ENCODE measurements at regions not wholly inside any gene's neighbourhood (a gene's known extent, or its start where the extent isn't known, plus 50 kb on each side); places are given as distances from the start of the nearest gene placed in this dataset.

DNA sequence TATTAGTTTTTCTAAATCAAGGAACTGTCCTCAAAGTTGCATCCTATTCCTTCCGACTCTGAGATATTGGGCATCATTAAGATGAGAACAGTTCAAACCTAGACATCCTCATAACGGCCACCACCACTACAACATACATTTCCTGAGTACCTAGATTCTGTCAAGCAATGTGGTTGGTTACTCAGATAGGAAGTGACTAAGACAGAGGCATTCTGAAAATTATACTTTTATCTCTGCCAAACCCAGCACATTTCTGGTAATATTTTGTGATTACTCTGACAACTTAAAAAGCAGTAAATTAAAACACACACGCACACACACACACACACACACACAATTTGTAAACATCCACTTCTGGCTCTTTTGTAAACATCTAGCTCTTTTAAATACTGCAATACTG lies 291.2 kb upstream of the MEOX2 start:
- peak; percentile 5 to 53 for DNase-seq

DNA sequence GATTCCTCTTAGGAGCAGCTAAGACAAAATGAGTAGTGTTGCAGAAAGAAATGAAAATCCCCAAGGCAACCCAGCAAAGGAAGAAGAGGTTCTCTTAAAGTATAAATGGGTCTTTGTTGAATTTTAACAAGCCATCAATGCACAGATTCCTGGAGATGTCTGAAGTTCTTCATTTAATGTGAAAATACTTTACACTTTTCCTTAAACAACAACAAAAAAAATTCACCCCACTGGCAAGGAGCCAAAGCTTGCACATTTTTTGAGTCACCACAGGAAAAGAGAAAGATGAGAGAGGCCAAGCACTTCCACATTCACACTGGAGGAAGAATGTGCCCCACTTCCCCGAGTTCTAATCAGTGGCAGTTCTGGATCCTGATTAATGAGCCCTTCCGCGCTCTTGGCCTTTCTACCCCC lies 286.4 kb upstream of the MEOX2 start:
- DNase-seq: no peak

DNA sequence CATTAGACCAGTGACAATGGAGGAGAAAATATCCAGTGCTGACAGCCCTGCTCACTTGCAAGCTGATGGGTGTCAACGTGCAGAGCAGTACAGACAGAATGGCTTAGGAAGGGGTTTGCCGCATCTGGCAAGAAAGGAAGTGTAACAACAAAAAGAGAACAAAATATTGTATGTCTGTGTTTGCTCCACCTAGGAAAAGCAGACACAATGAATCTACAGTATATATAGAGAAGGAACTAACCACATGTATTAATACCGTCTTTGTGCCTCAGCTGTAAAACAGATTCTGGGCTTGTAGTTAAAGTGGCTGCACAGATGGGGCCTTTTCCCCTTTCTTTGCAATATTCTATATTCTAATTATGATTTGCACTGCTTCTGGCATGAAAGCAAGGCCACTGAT lies 281.1 kb upstream of the MEOX2 start:
- DNase-seq: no peak

DNA sequence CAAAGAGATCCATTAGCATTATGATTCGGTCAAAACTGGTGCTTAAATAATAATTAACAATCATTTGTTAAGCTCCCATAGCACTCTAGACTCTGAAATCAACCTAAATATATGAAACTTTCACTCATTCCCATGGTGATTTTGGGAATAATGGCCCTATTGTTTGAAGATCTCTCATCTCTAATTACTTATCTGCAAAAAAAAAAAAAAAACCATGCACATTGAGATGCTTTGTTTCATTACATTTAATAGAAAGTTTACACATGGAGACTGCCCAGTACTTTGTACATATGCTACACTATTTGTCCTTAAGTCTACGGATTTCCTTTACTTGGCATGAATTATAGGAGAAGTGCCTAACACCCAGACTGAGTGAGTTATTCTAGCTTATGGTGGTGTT lies 280.6 kb upstream of the MEOX2 start:
- no peak for DNase-seq

DNA sequence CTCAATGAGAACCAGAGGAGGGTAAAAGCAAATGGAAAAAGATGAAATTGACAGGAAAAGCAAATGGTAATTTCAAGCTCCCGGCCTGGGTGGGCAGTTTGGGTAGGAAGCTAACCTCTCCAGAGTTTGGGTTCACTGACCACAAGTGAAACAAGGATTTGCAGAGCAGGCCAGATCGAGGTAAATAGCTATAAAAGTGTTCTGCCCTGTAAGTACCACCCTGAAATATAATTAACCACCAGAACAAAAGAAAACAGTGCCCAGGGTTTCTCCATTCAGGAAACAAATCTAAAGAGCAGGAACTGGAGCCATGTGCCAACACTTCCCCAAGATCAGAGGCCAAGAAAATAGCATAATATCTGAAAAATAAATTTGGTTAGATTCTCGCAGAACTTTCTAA lies 276.7 kb upstream of the MEOX2 start:
- DNase-seq: no peak

DNA sequence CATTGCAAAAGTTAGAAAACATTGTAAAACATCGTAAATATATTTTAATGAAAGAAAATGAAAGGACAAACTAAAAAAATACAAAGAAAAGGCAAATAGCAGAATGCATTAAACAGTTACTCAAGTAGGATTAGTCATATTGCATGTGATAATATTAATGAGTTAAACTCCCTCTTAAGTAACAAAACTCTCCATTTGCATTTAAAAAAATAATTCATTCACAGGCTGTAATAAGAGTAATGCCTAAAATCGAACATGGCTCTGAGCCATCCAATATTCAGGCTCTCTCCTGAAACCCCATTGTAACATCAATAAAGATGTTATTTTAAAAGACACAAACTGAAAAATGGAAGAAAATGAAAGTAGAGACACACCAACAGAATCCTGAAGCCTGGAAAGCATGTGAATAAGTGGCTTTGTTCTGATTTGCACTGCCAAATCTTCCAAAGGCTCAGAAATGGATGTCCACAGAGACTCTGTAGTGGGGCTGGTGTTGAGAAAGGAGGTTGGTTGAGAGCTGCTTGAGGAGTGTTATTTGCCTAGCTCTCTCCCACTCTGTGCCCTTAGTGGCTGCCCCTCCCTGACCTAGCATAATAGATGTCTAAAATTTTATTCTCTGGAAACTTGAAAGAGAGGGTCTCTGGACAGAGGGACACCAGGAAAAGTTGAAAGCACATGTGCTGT lies 268.3 kb upstream of the MEOX2 start:
- DNase-seq: no peak

DNA sequence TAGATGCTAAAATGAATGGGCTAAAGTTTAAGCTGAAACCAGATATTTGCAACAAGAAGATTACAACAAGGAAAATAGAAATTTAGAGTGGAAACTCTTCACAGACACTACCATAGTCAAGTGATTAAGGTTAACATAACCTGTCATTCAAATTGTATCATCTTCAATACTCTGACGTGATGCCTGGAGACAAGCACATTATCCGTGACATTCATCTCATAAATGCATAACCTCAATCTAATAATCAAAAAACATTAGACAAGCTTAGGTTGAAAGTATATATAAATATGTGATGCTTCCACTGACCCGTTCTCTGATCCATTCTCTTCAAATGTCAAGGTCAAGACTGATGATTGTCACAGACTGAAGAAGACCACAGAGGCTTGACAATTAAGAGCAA lies 263.8 kb upstream of the MEOX2 start:
- DNase-seq: no peak

DNA sequence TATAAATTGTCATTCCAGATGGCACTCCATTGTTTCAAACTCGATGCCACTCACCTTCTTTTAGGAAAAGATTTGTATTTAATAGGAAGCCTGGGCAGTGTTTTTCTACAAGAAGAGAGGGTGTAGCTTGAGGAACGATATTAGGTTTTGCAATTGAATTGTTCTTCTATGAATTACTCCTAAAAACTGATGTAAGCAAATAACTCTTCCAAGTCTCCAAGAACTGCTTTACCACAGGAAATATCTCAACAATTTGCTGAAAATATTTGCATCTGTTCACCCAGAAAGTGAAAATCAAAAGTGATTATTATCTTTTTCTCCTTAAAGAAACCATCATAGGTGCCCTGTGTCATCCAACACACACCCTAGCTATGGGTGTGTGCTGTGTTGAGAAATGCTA lies 261.3 kb upstream of the MEOX2 start:
- DNase-seq: no peak

DNA sequence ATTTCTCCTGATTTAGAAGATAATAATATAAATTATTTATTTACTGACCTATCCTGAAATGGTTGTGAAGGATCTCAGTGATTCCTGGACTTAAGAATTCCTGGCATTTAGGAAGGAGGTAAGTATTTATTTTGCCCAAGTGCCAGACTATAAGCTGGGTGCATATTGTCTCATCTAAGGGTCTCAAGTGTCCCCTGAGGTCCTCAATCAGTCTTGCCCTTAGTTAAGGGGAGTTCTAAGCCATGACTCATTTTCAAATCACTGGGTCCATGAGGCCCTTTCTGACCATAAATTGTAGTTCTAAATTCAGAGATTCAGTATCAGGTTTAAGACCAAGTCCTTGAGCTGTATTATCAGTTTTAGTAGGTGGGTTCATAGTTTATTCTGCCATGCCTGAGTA lies 251.6 kb upstream of the MEOX2 start:
- no peak for DNase-seq

DNA sequence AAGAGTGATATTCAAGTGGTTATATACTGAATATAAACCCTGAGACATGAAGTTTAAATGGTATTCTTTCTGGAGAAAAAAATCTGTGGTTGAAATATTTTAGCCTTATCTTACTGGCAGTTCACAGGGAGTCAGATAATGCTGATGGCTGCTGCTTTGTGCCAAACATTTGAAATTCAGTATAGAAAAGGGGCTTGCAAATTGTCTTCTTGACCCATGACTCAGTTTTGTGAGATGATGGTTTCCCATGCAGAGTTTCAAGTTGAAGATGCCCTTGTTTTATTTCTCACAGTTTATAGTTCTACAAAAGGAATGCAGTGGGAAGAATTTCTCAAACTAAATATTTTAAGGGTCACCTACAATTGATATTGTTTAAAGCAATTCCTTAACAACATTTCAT lies 251.1 kb upstream of the MEOX2 start:
- no peak for DNase-seq

DNA sequence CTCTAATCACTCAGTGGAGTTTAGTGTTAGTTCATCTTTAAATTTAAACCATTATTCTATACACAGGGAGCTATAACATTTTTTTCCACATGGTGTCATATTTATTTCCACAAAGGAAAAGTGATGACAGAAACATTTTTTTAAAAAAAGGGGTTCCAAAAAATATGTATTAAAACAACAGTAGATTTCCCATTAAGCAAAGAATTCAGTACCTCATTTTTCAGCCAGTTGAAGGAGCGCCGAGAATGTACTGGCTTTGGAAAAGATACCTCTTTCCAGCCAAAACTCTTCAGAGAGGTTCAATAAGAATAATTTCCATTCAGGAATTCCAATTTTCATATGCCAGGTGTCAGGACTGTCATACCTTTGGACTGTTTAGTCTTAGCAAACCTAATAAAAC lies 250.5 kb upstream of the MEOX2 start:
- DNase-seq: no peak

DNA sequence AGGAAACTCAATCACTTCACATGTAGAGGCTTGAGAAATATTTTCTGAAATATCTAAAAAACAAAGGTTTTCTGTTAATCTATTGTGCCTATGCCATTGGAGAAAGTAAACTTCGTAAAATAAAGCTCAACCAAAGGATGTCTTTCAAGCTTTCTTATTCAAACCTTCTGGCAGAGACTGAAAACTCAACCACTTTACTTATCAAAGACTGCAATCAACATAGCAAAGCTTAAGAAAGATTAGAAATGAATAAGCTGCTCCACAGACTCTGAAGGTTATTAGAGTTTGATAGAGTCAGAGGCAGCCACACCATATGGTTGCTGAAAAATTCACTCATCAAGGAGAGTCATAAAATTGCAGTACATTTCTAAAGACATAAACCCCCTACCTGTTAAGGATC lies 245.8 kb upstream of the MEOX2 start:
- no peak for DNase-seq

DNA sequence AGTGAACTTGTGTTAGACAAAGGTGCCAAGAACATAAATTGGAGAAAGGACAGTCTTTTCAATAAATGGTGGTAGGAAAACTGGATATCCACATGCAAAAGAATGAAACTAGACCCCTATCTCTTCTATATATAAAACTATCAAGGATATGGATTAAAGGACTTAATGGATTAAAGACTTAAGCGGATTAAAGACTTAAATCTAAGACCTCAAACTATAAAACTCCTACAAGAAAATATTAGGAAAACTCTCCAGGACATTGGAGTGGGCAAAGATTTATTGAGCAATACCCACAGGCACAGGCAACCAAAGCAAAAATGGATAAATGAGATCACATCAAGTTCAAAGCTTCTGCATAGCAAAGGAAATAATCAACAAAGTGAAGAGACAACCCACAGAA lies 242.9 kb upstream of the MEOX2 start:
- no peak for DNase-seq

DNA sequence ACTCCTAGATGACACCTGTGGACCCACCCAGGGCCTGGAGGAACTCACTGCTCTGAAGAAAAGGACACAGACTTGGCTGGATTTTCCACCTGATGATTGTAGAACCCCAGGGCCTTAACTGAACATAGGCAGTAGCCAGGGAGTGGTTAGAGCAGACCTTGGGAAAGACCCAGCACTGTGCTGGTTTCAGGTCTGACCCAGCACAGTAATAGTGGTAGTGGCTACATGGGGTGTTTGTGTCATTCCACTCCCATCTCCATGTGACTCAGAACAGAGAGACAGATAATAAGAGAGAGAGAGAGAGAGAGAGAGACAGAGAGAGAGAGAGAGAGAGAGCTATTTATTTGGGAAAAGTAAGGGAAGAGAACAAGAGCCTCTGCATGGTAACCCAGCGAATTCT lies 239.1 kb upstream of the MEOX2 start:
- DNase-seq: no peak

DNA sequence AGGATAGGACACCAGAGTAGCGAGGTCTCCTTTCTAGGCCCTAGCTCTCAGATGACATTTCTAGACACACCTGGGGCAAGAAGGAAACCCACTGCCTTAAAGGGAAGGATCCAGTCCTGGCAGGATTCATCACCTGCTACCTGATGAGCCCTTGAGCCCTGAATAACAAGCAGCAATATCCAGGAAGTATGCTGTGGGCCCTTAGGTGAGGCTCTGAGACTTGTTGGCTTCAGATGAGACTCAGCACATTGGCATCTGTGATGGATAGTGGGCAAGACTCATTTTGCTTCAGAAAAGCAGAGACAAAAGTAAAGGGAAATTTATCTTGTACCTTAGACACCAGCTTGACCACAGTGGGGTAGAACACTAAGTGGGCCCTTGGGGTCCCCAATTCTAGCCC lies 238.4 kb upstream of the MEOX2 start:
- DNase-seq: no peak

DNA sequence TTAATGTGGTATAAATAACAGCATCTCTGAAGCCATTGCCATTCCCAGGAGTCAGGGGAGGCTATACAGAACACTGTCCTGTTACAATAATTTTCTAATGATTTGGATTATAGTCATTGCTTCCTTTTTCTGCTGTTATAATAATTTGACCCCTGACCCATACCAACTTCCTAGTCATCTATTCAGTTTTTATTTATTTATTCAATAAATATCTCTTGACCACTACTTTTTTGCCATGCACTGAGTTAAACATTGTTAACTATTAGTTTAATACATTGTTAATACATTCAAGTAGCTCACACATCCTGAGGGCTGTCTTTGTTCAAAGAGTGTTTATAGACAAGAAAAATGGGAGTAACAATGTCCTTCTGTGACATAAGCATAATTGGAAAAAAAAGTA lies 235.5 kb upstream of the MEOX2 start:
- no peak for DNase-seq

DNA sequence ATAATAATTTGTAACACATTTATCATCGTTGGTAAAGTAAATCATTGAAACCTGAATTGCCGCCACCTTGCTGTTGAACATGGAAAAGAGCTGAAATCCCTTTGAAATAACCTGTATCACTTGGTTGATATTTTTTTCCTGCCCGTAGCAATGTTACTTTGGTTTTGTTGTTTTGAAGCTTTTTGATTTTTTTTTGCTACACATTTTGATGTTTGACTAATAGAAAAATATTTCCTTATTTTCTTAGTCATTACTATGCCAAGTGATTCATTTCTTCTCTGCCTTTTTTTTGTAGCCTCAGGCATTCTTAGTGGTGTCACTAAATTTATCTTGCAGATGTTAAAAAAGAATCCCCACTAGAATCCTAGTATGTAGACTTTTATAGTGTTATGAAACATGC lies 235.1 kb upstream of the MEOX2 start:
- DNase-seq: no peak

DNA sequence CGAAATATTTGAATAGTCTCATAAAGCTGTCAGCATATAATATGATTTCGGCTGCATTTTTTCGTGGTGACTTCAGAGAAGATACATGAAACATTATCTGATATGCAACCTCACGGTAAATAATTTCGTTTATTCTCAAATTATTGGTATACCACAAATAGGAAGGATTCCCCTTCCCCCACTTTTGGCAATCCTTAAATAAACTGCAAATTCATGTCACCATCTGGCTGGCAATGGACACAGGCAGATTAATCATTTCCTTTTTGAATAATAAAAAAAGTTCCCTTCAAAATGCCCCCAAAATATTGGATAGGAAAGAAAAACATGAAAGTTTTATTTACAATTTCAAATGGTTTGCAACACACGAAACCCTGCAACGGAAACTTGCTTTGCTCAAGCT lies 234.5 kb upstream of the MEOX2 start:
- no peak for DNase-seq

DNA sequence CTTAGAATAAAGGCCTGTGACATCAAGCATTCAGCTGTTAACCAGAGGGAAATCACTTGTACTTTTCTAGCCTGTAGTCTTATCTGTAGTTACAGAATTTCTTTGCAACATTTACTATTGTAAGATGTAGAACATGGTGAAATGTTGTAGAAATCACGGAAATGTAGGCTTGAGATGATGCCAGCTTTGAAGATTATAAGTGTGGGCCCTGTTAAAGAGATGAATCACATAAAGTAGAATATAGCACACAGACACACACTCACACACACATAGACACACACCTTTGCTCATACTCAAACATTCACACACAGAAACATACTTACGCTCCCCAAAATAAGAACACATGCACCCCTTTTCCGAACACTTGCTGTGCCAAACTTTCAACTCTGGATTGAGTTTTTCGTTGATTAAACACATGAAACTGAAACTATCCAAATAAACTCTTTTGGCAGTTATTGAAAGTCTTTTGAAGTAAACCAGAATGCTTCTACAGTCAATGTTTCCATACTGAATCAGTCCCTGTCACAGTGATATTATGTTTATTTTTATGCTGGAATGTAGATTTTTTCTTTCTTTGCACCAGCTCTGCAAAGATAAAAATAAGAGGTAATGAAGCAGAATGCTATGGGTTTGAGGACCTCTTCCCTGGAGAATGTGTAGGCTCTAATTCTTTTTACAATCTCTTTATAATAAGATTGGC lies 230.3 kb upstream of the MEOX2 start:
- no peak for DNase-seq

DNA sequence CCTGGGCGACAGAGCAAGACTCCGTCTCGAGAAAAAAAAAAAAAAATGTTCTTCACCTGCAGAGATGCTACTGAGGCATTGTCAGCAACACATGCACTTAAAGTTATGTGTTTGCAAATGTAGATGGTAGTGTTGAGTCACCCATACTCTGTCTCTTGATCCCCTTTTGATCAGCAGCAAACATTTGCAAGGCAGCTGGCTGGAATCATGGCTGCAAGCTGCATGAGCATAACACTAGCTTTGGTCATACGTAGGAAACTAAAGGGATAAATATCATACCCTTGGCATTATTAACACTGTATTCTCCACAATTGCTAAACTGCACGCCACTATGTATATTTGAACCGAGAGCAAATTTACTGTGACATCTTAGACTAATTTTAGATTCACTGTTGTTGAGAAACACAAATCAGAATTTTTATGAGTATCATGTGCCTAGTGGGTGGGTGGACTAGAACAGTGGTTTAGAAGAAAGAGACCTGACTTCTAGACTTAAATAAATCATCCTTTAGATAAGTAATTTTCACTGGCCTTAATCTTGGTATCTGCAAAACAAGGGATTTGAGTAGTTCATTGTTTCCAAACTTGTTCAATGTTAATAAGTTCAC lies 229.3 kb upstream of the MEOX2 start:
- DNase-seq: no peak

DNA sequence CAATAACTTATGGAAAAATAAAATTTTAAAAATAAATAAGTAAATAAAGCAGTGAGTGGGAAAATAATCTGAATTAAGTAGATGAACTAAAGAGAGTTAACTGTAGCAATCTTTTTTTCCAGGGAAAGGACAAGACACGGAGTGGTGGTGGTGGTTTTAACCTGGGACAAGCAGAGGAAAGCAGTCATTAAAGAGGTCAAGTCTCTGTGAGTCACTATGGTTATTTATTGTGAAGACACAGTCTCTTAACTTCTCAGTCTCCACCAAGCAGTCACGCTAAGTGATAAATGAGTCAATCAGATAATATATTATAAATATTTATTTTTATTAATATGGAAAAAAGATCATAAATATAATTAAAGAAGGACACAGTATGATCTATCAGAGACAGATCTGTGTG lies 228.1 kb upstream of the MEOX2 start:
- DNase-seq: no peak

DNA sequence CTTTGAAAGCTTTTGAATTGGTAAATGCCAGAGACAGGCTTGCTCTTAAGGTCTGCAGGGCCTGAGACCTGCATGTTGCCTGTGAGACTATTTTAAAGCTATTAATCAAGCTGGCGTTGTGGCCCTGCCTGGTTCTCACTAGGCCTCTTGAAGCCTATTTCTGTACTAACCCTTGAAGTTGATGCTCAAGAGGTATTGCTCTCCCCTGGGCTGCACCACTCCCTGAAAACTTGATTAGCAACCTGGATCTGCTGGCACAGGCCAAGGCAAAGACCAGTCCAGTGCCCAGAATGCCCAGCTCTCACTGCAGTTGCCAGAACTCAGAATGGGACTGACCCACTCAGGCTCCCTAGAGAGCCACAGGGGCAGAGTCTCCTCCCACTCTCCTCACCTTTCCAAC lies 220.0 kb upstream of the MEOX2 start:
- DNase-seq: no peak

DNA sequence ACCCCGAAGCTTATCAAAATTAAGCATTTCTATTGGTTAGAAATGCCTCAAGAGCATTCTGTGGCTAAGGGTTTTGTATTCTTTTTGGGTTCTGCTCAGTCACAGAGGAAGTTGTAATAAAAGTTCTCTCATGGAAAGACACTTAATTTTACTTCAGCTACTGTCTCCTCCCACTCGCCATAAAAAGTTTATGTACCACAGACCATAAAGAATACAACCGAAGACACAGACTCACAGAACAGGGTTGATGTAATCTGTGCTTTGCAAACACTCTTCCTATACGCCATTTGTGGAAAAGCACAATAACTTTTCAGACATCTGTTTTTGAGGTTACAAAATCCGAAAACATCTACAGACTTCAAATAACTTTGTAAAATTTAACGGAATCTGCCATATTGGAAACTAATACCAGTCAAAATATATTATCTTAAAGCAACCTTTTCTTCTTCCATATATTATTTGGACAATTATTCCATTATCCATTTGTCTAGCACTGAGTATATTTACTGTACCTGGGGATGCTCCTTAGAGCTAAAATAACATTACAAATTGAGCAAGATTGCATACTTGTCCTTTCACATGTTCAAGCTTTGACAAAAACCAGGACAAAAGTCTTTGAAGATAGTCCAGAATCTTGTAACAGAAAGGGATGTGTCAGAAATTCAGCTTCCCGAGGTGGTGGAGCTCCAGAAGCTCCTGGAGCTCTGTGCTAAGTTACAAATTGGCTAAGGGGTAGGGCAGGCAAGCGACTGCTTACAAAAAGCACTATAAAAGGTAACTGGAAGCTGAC lies 219.0 kb upstream of the MEOX2 start:
- DNase-seq: no peak

Measured in SW 1271 (cell line).